Midbrain (tissue), 1 donor: ENCODE measurements at regions not wholly inside any gene's neighbourhood (a gene's known extent, or its start where the extent isn't known, plus 50 kb on each side); places are given as distances from the start of the nearest gene placed in this dataset.
"Not testable (repeated sequence)": the region's sequence is repeated elsewhere in the genome, so short reads cannot be mapped to it uniquely, and the experiment has no call there.

ENCODE experiments used
- DNase-seq: peaks from one replicate; lab custom pipeline; 2025; lab: John Stamatoyannopoulos, UW

- DNase-seq, result not testable (repeated sequence)
These were observed 54.0 kb upstream of the GPR89A start for GRCh38 chr1:145553795-145554194.

GRCh38 chr1:145545055-145545454 lies 62.7 kb upstream of the GPR89A start:
- DNase-seq, result no peak

- not testable (repeated sequence) for DNase-seq
These were observed 66.1 kb upstream of the GPR89A start for GRCh38 chr1:145541685-145542084.

GRCh38 chr1:145541246-145541645 lies 66.5 kb upstream of the GPR89A start:
- DNase-seq, result not testable (repeated sequence)

GRCh38 chr1:145538118-145538882 lies 69.5 kb upstream of the GPR89A start:
- not testable (repeated sequence) for DNase-seq

- DNase-seq, result not testable (repeated sequence)
These were observed 70.8 kb upstream of the GPR89A start for GRCh38 chr1:145537003-145537402.

- DNase-seq, result not testable (repeated sequence)
These were observed 72.3 kb upstream of the GPR89A start for GRCh38 chr1:145535461-145535860.

- DNase-seq, result not testable (repeated sequence)
These were observed 79.7 kb upstream of the GPR89A start for GRCh38 chr1:145528068-145528564.

GRCh38 chr1:145520159-145520558 lies 87.6 kb upstream of the GPR89A start:
- DNase-seq, result not testable (repeated sequence)

GRCh38 chr1:145519302-145519701 lies 88.5 kb upstream of the GPR89A start:
- DNase-seq, result not testable (repeated sequence)

- DNase-seq, result not testable (repeated sequence)
These were observed 87.6 kb upstream of the NBPF20 start for GRCh38 chr1:145513017-145513416.

GRCh38 chr1:145508053-145508452 lies 82.7 kb upstream of the NBPF20 start:
- DNase-seq, result not testable (repeated sequence)

- not testable (repeated sequence) for DNase-seq
These were observed 80.6 kb upstream of the NBPF20 start for GRCh38 chr1:145505663-145506647.

- not testable (repeated sequence) for DNase-seq
These were observed 79.5 kb upstream of the NBPF20 start for GRCh38 chr1:145504834-145505413.

GRCh38 chr1:145504310-145504709 lies 78.9 kb upstream of the NBPF20 start:
- DNase-seq, result not testable (repeated sequence)

GRCh38 chr1:145500251-145500650 lies 74.8 kb upstream of the NBPF20 start:
- DNase-seq, result not testable (repeated sequence)

GRCh38 chr1:145495077-145495871 lies 69.9 kb upstream of the NBPF20 start:
- DNase-seq, result not testable (repeated sequence)

GRCh38 chr1:145488193-145488933 lies 63.0 kb upstream of the NBPF20 start:
- DNase-seq, result not testable (repeated sequence)

GRCh38 chr1:145487156-145487555 lies 61.8 kb upstream of the NBPF20 start:
- DNase-seq, result not testable (repeated sequence)

GRCh38 chr1:145484257-145484656 lies 58.9 kb upstream of the NBPF20 start:
- DNase-seq, result not testable (repeated sequence)
